CD14-positive monocyte (primary cell): ENCODE measurements at regions not wholly inside any gene's neighbourhood (a gene's known extent, or its start where the extent isn't known, plus 50 kb on each side); places are given as distances from the start of the nearest gene placed in this dataset.

Experiments
- DNase-seq, 3 donors: peaks; one replicate each; pipeline ENCODE4 v3.0.0-alpha.2; 2011 to 2022
- H2AFZ ChIP-seq: 2 replicates; pipeline ENCODE4 v1.6.0; 2012; ENCODE audit warnings: mild to moderate bottlenecking, low read depth, low read length, inconsistent platforms; ENCODE audit not compliant: insufficient read depth, poor library complexity, severe bottlenecking
- H3K27ac ChIP-seq, 2 donors: 1 replicate in 1 of 2; 2 replicates in 1 of 2; pipeline ENCODE4 v1.5.1; 2012 to 2013; ENCODE audit warnings: low read length in 2 of 2, control low read depth in 1 of 2, inconsistent platforms in 1 of 2, low read depth in 1 of 2, mild to moderate bottlenecking in 1 of 2
- H3K27me3 ChIP-seq, 2 donors: one replicate each; pipeline versions ENCODE4 v1.6.0 to v1.6.1; 2011 to 2013; ENCODE audit warnings: low read length in 2 of 2; ENCODE audit not compliant: control insufficient read depth in 2 of 2, insufficient read depth in 2 of 2
- H3K36me3 ChIP-seq, 2 donors: replicated peaks in 1 of 2; 1 replicate in 1 of 2; 2 replicates in 1 of 2; pipeline versions ENCODE4 v1.5.1 to v1.6.1; 2012 to 2013; ENCODE audit warnings: low read length in 2 of 2, control low read depth in 1 of 2, inconsistent platforms in 1 of 2, mild to moderate bottlenecking in 1 of 2; ENCODE audit not compliant: insufficient read depth in 2 of 2, control insufficient read depth in 1 of 2
- H3K4me1 ChIP-seq, 2 donors: 1 replicate in 1 of 2; 2 replicates in 1 of 2; pipeline versions ENCODE4 v1.5.1 to v1.6.1; 2012 to 2013; ENCODE audit warnings: low read length in 2 of 2, control low read depth in 1 of 2, inconsistent platforms in 1 of 2, mild to moderate bottlenecking in 1 of 2, moderate library complexity in 1 of 2; ENCODE audit not compliant: insufficient read depth in 2 of 2, control insufficient read depth in 1 of 2
- H3K4me2 ChIP-seq: replicated peaks from 2 replicates; pipeline ENCODE3; 2012; ENCODE audit warnings: low read length, moderate library complexity, mild to moderate bottlenecking; ENCODE audit not compliant: poor library complexity, severe bottlenecking; ENCODE audit errors: extremely low read depth
- H3K4me3 ChIP-seq, 3 experiments: fragments of 200-600 bp in 1 of 3; sonication (generic) in 1 of 3; replicated peaks in 1 of 3; 1 replicate in 2 of 3; 2 replicates in 1 of 3; pipeline ENCODE4 v1.5.1; 2011 to 2013; ENCODE audit warnings: low read length in 3 of 3, mild to moderate bottlenecking in 3 of 3, control low read depth in 2 of 3, low read depth in 2 of 3, inconsistent platforms in 1 of 3, moderate library complexity in 1 of 3
- H3K79me2 ChIP-seq: 2 replicates; pipeline ENCODE4 v1.6.0; 2012; ENCODE audit warnings: mild to moderate bottlenecking, control low read depth, inconsistent platforms, low read length, moderate library complexity; ENCODE audit not compliant: insufficient read depth
- H3K9ac ChIP-seq: 2 replicates; pipeline ENCODE4 v1.6.0; 2017; ENCODE audit warnings: low read length, mild to moderate bottlenecking; ENCODE audit not compliant: insufficient read depth, poor library complexity, severe bottlenecking
- H3K9me3 ChIP-seq, 2 donors: replicated peaks in 1 of 2; 1 replicate in 1 of 2; 2 replicates in 1 of 2; pipeline versions ENCODE4 v1.5.1 to v1.6.1; 2012 to 2013; ENCODE audit warnings: low read length in 2 of 2, control low read depth in 1 of 2; ENCODE audit not compliant: control insufficient read depth in 1 of 2, insufficient read depth in 1 of 2
- H4K20me1 ChIP-seq: 2 replicates; pipeline ENCODE4 v1.6.0; 2012; ENCODE audit warnings: mild to moderate bottlenecking, low read length, control low read depth, moderate library complexity; ENCODE audit not compliant: insufficient read depth
- H3K27ac Mint-ChIP-seq, 7 donors: one replicate each; pipeline ENCODE4 v1.8.0; 2020; ENCODE audit warnings: mild to moderate bottlenecking in 7 of 7, mixed read lengths in 7 of 7, moderate library complexity in 6 of 7, inconsistent platforms in 2 of 7
- H3K27me3 Mint-ChIP-seq, 3 donors: one replicate each; pipeline ENCODE4 v1.8.0; 2021 to 2022; ENCODE audit warnings: low read depth in 3 of 3, mild to moderate bottlenecking in 3 of 3, mixed read lengths in 3 of 3, moderate library complexity in 3 of 3, inconsistent platforms in 1 of 3
- H3K36me3 Mint-ChIP-seq, 2 donors: one replicate each; pipeline ENCODE4 v1.8.0; 2020; ENCODE audit warnings: mixed read lengths in 2 of 2, inconsistent platforms in 1 of 2, mild to moderate bottlenecking in 1 of 2
- H3K4me1 Mint-ChIP-seq: one replicate; pipeline ENCODE4 v1.8.0; 2020; ENCODE audit warnings: mild to moderate bottlenecking, mixed read lengths
- H3K4me3 Mint-ChIP-seq, 2 donors: one replicate each; pipeline ENCODE4 v1.8.0; 2020; ENCODE audit warnings: mild to moderate bottlenecking in 2 of 2, mixed read lengths in 2 of 2, moderate library complexity in 1 of 2
- H3K9me3 Mint-ChIP-seq, 7 donors: one replicate each; pipeline ENCODE4 v1.8.0; 2020 to 2022; ENCODE audit warnings: mixed read lengths in 7 of 7, mild to moderate bottlenecking in 6 of 7, moderate library complexity in 6 of 7, inconsistent platforms in 2 of 7
- CTCF ChIP-seq: fragments of 200-600 bp; IDR thresholded peaks from one replicate; pipeline ENCODE4 v1.8.0; 2022; ENCODE audit warnings: antibody characterized with exemption, mild to moderate bottlenecking
- WGBS: methylation state at CpG from one replicate; pipeline ENCODE4 v1.1.5; 2013; ENCODE audit warnings: missing lambda C conversion rate; ENCODE audit not compliant: insufficient coverage; 5-methylcytosine and 5-hydroxymethylcytosine counted together
- intact Hi-C, 2 donors: fragments of 100-400 bp; cut with micrococcal nuclease; formaldehyde crosslinking; loops; one replicate each; pipeline versions ENCODE4 v1.15.0 to v1.15.1; 2023

DNA sequence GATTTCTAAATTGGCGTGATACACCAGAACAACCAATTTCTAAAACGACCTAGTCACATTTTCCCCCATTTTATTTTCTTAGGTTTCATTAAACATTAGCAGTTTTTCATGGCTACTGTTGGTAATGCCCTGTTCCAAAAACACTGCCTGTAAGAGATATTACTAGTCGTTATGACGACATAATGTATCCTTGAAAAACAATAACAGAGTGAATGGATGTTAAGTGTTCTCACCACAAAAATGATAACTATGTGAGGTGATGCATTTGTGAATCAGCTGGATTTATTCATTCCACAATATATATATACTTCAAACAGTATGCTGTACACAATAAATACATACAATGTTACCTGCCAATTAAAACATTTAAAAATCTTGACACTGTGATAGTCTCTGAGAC lies 1147.6 kb upstream of the PCDH10 start:
- Mint-ChIP-seq H3K4me3 (no peak overlapping the region), H3K9me3 (peaks cover 0 to 3% (median 0%) of the 10 kb centered on the region in 7 donors), H3K27ac (no peak overlapping the region), H3K4me1 (no peaks in the 10 kb centered on the region), H3K36me3 (no peaks in the 10 kb centered on the region), H3K27me3 (no peaks in the 10 kb centered on the region)
- 60% methylated on average over 2 of the region's 4 CpGs for WGBS
- Histone ChIP-seq H4K20me1 (no peaks in the 10 kb centered on the region), H3K4me2 (no peak overlapping the region), H3K4me1 (no peaks in the 10 kb centered on the region), H3K9me3 (no peaks in the 10 kb centered on the region), H3K27me3 (no peaks in the 10 kb centered on the region), H3K79me2 (no peaks in the 10 kb centered on the region), H2AFZ (no peak overlapping the region), H3K9ac (no peak overlapping the region), H3K27ac (no peak overlapping the region), H3K36me3 (no peaks in the 10 kb centered on the region), H3K4me3 (no peak overlapping the region)
- DNase-seq, result no peak
- intact Hi-C loops, result no loop called here
- TF ChIP-seq CTCF, result no peak

DNA sequence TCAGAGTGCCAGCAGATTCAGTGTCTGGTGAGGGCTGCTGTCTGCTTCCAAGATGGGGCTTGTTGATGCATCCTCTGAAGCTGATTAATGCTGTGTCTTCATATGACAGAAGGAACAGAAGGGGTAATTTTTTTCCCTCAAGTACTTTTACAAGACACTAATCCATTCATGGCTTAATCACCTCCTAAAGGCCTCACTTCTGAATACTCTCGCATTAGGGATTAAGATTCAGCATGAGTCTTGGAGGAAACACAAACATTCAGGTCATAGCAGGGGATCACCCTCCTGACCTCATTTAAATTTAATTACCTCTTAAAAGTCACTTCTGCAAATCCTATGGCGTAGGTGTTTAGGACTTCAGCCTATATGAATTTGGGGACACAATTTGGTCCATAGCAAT lies 1145.5 kb upstream of the PCDH10 start:
- Histone ChIP-seq H3K4me1 (no peaks in the 10 kb centered on the region), H3K27ac (no peak overlapping the region), H3K4me3 (no peak overlapping the region), H3K9ac (no peak overlapping the region), H4K20me1 (no peaks in the 10 kb centered on the region), H3K36me3 (no peaks in the 10 kb centered on the region), H3K79me2 (no peaks in the 10 kb centered on the region), H3K4me2 (no peak overlapping the region), H3K9me3 (no peaks in the 10 kb centered on the region), H2AFZ (no peak overlapping the region), H3K27me3 (no peaks in the 10 kb centered on the region)
- Mint-ChIP-seq H3K9me3 (peaks cover 0 to 3% (median 0%) of the 10 kb centered on the region in 7 donors), H3K27ac (no peak overlapping the region), H3K4me3 (no peak overlapping the region), H3K36me3 (no peaks in the 10 kb centered on the region), H3K27me3 (no peaks in the 10 kb centered on the region), H3K4me1 (no peaks in the 10 kb centered on the region)
- intact Hi-C loops, result no loop called here
- no peak for TF ChIP-seq CTCF
- 80% methylated on average over 1 of the region's 2 CpGs for WGBS
- DNase-seq, result no peak
